ENCODE measurements at regions not wholly inside any gene's neighbourhood (a gene's known extent, or its start where the extent isn't known, plus 50 kb on each side); places are given as distances from the start of the nearest gene placed in this dataset.

- TF ChIP-seq CTCF (IDR thresholded peaks at IDR 0.05) (no peak), POLR2A (IDR thresholded peaks at IDR 0.05) (no peak)
Observed at GRCh38 chr1:78779831-78780230, 130.2 kb downstream of the IFI44 start.
